Testis (tissue), 2 donors: ENCODE measurements at regions not wholly inside any gene's neighbourhood (a gene's known extent, or its start where the extent isn't known, plus 50 kb on each side); places are given as distances from the start of the nearest gene placed in this dataset.

ENCODE experiments used
- DNase-seq: peaks from one replicate; pipeline ENCODE4 v3.0.0-alpha.2; 2019
- H3K27ac ChIP-seq, 2 donors: fragments of 200-600 bp; sonication (generic); one replicate each; pipeline ENCODE4 v1.5.1; 2019
- H3K27me3 ChIP-seq: fragments of 200-600 bp; sonication (generic); one replicate; pipeline ENCODE4 v1.5.1; 2019
- H3K36me3 ChIP-seq: fragments of 200-600 bp; sonication (generic); one replicate; pipeline ENCODE4 v1.5.1; 2017; ENCODE audit warnings: low read depth; ENCODE audit errors: missing control alignments
- H3K4me1 ChIP-seq: fragments of 200-600 bp; sonication (generic); one replicate; pipeline ENCODE4 v1.5.1; 2019
- H3K4me3 ChIP-seq, 2 donors: fragments of 200-600 bp; sonication (generic); one replicate each; pipeline ENCODE4 v1.5.1; 2017 to 2019
- H3K9me3 ChIP-seq: fragments of 200-600 bp; sonication (generic); one replicate; pipeline ENCODE4 v1.5.1; 2017
- POLR2A ChIP-seq: fragments of 450-650 bp; IDR thresholded peaks from one replicate; pipeline ENCODE4 v1.6.1; 2017; ENCODE audit warnings: antibody characterized with exemption, mild to moderate bottlenecking, moderate library complexity
- WGBS, 2 donors: methylation state at CpG; one replicate each; pipeline ENCODE4 v1.1.5; 2018; 5-methylcytosine and 5-hydroxymethylcytosine counted together
- intact Hi-C: fragments of 100-400 bp; cut with DNase I; formaldehyde crosslinking; loops from one replicate; pipeline ENCODE4 v1.15.1; 2023; ENCODE audit warnings: low total_unique reads
- TF ChIP-seq, protein P1 (sequence below), 3 experiments: fragments of 450-650 bp in 2 of 3; fragments of 200-600 bp in 1 of 3; sonication (generic) in 1 of 3; IDR thresholded peaks; one replicate each; pipeline ENCODE4 v1.5.1; 2016 to 2019; ENCODE audit warnings: antibody characterized with exemption in 3 of 3, mild to moderate bottlenecking in 2 of 3, moderate library complexity in 1 of 3

DNA sequence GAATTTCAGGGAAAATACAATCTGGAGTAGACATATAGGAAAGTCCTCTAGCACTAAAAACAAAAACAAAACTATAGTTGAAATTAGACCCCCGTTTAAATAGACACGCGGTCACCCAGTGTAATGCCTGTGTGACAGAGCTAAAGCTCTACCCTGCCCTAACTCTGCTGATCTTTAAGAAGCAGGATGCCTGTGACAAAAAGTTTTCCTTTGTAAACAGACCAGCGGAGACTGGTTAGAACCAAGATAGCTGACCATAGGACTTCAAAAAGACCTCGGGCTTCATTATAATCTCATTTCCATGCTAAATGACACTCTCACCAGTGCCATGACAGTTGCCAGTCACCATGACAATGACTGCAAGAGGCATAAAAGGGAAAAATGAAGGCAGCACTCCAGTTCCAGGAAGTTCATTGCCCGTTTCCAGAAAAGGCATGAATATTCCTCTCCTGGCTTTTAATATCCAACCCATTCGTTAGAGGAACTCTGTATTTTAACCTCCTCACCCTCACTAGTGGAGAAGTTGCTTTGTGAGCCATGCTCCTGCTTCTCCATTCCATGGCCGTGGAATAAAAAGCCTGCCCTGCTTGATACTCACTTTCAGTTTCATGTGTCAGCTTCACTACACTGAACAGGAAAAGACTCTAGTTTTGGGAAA lies 157.2 kb upstream of the COPS8 start:
- H3K9me3 ChIP-seq, result no peaks in the 10 kb centered on the region
- no peak overlapping the region for H3K4me3 ChIP-seq
- 62 to 68% methylated on average over 8 of the region's 8 CpGs for WGBS, 2 donors
- no peaks in the 10 kb centered on the region for H3K27me3 ChIP-seq
- no peak overlapping the region for H3K27ac ChIP-seq
- no peaks in the 10 kb centered on the region for H3K36me3 ChIP-seq
- H3K4me1 ChIP-seq, result no peaks in the 10 kb centered on the region
- intact Hi-C loops, result no loop called here
- DNase-seq, result no peak
- no peak for TF ChIP-seq POLR2A
- TF ChIP-seq, protein P1, sequence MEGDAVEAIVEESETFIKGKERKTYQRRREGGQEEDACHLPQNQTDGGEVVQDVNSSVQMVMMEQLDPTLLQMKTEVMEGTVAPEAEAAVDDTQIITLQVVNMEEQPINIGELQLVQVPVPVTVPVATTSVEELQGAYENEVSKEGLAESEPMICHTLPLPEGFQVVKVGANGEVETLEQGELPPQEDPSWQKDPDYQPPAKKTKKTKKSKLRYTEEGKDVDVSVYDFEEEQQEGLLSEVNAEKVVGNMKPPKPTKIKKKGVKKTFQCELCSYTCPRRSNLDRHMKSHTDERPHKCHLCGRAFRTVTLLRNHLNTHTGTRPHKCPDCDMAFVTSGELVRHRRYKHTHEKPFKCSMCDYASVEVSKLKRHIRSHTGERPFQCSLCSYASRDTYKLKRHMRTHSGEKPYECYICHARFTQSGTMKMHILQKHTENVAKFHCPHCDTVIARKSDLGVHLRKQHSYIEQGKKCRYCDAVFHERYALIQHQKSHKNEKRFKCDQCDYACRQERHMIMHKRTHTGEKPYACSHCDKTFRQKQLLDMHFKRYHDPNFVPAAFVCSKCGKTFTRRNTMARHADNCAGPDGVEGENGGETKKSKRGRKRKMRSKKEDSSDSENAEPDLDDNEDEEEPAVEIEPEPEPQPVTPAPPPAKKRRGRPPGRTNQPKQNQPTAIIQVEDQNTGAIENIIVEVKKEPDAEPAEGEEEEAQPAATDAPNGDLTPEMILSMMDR (IDR thresholded peaks at IDR 0.05), result no peak

DNA sequence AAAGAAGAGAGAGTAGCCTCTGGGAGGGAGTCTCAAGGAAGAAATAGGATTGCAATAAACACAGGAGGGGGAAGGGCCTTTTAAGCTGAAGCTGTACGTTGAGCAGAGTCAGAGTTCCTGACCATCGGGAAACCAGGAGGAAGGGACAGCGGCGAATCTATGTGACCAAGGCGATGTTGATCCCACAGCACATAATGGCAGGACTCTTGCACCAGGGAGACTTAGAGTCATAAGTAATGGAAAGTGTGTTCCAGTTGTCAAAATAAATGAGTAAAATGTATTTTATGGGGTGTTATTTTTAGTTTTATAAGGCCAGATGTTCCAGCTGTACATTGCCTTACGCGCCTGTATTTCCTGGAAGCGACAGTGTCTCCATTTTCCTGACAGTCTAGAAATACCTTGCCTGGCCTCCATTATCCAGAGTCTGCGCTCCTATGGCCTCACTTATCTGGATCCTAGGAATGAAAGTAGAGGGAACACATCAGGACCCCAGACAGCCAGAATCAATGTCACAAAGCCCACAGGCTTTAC lies 152.8 kb upstream of the COPS8 start:
- 88 to 90% methylated on average over 9 of the region's 9 CpGs for WGBS, 2 donors
- no peaks in the 10 kb centered on the region for H3K27me3 ChIP-seq
- no peak for TF ChIP-seq POLR2A
- TF ChIP-seq, protein P1 (IDR thresholded peaks at IDR 0.05), result no peak
- H3K36me3 ChIP-seq, result no peaks in the 10 kb centered on the region
- intact Hi-C loops, result no loop called here
- no peaks in the 10 kb centered on the region for H3K9me3 ChIP-seq
- H3K4me3 ChIP-seq, result no peak overlapping the region
- DNase-seq, result no peak
- H3K4me1 ChIP-seq, result no peaks in the 10 kb centered on the region
- H3K27ac ChIP-seq, result no peak overlapping the region

DNA sequence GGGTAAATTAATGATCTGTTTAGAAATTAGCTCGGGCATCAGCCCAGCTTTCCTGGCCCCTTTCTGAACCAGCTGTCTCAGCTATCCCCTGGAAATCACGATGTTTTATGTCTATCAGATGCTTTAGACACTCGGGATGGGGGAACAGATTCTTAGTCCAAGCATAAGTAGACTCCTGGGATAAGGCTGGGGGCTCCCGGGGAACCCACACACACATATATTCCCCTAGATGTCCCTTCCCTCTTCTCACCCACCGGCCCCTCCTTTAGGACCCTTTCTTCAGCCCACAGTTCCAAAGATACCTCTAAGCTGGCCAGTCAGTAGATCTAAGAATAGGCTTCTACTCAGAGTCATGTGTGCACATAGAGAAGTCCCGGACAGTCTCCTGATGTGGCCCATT lies 151.5 kb upstream of the COPS8 start:
- Histone ChIP-seq H3K36me3 (no peaks in the 10 kb centered on the region), H3K4me1 (no peaks in the 10 kb centered on the region), H3K9me3 (no peaks in the 10 kb centered on the region), H3K4me3 (no peak overlapping the region), H3K27ac (no peak overlapping the region), H3K27me3 (no peaks in the 10 kb centered on the region)
- WGBS, 2 donors, result 94% methylated on average over 6 of the region's 6 CpGs
- TF ChIP-seq POLR2A, result no peak
- TF ChIP-seq, protein P1 (IDR thresholded peaks at IDR 0.05), result no peak
- intact Hi-C loops, result no loop called here
- no peak for DNase-seq

DNA sequence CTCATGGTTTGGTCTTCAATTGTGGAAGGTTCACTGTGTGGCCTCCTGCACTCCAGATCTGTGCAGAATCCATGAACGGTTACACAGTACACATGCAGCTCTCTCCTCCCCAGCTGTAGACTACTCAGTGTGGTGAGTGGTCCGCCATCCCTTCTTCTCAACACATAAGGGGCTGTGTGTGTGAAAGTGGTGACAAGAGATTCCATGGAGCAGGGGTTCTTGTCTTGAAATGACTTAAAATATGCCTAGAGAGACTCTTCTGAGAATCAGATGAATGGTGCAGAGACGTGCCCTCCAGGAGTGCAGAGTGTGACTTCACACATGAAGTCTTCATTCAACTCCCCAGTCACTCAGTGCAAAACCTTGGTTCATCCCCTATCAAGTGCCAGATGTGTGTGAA lies 151.0 kb upstream of the COPS8 start:
- no peak for DNase-seq
- H3K27me3 ChIP-seq, result no peaks in the 10 kb centered on the region
- intact Hi-C loops, result no loop called here
- H3K4me1 ChIP-seq, result no peaks in the 10 kb centered on the region
- H3K27ac ChIP-seq, result no peak overlapping the region
- no peaks in the 10 kb centered on the region for H3K9me3 ChIP-seq
- no peak overlapping the region for H3K4me3 ChIP-seq
- TF ChIP-seq, protein P1 (IDR thresholded peaks at IDR 0.05), result no peak
- no peak for TF ChIP-seq POLR2A
- H3K36me3 ChIP-seq, result no peaks in the 10 kb centered on the region
- WGBS, 2 donors, result 94 to 98% methylated on average over 3 of the region's 3 CpGs

DNA sequence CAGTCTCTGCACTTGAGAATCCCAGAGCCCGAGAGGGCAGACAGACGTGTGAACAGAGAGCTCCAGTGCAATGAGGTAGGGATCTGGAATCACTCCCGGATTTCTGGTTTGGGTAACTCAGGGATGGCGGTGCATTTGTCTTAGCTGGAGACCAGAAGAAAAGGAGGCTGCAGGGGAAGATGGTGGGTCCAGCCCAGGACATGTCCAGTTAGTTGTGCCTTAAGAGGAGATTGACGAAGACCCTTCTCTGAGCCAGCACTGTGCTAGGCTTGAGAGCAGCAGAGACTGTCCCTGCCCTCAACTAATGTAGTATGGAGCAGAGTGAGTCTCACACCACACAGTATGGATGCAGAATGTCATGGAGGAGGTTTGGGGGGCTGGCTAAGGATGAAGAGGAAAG lies 150.6 kb upstream of the COPS8 start:
- Histone ChIP-seq H3K27me3 (no peaks in the 10 kb centered on the region), H3K4me1 (no peaks in the 10 kb centered on the region), H3K4me3 (no peak overlapping the region), H3K9me3 (no peaks in the 10 kb centered on the region), H3K36me3 (no peaks in the 10 kb centered on the region), H3K27ac (no peak overlapping the region)
- DNase-seq, result no peak
- 91 to 95% methylated on average over 5 of the region's 5 CpGs for WGBS, 2 donors
- TF ChIP-seq POLR2A, result no peak
- TF ChIP-seq, protein P1 (IDR thresholded peaks at IDR 0.05), result no peak
- intact Hi-C loops, result no loop called here
